ENCODE measurements at regions not wholly inside any gene's neighbourhood (a gene's known extent, or its start where the extent isn't known, plus 50 kb on each side); places are given as distances from the start of the nearest gene placed in this dataset.

DNA sequence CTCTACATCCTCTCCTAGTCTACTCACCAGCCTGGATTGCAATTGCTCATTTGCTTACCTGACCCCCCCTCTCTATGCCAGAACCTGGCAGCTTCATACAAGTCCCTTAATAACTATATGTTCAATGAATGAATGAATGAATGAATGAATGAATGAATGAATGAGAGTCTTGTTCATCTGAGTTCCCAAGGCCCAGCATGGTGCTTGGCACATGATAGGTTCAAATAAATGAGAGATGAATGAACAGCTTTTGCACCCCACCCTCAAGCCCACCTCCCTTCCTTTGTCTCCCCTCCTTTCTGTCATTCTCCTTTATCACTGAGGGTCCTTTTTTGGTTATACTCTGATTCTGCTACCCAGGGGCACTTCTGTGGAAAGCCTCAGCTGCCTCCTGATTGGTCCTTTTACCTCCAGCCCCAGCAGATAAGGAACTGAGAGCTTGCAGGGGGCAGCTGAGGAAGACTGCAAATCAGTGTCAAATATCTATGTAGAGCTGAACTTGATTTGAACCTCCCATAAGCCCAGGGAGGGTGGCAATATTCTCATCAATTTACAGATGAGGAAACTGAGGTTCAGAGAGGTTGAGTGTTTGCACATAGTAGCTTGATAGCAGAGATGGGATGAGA, 54.1 kb upstream of the CHRNB4 start:
- Histone ChIP-seq H2BK15ac (ENCODE audit: low read length) (no peak overlapping the region), H2BK20ac (ENCODE audit: low read length) (no peak overlapping the region), H2AFZ (ENCODE audit: low read length) (no peak overlapping the region), H3K56ac (replicated peaks; ENCODE audit: insufficient read length, low read depth, low read length) (no peak overlapping the region), H3K9ac (replicated peaks in 1 of 4; ENCODE audit: extremely low read depth in 1 of 4, low read depth in 3 of 4, low read length in 3 of 4) (no peak overlapping the region), H2BK5ac (ENCODE audit: low read depth, low read length) (no peak overlapping the region), H3K9me3 (ENCODE audit: insufficient read depth in 2 of 2, low read depth in 1 of 2, low read length in 1 of 2) (no peaks in the 10 kb centered on the region), H4K5ac (ENCODE audit: insufficient read length, low read depth, low read length) (no peak overlapping the region), H3K36me3 (ENCODE audit: control insufficient read depth in 2 of 4, insufficient read depth in 4 of 4, low read length in 3 of 4) (no peaks in the 10 kb centered on the region), H3K23ac (ENCODE audit: insufficient read length) (no peak overlapping the region), H4K20me1 (replicated peaks in 1 of 2; ENCODE audit: control insufficient read depth in 1 of 2, insufficient read depth in 2 of 2, low read length in 2 of 2) (no peaks in the 10 kb centered on the region), H3K4ac (replicated peaks; ENCODE audit: insufficient read length, low read depth, low read length) (no peak overlapping the region), H2BK12ac (ENCODE audit: low read depth, low read length) (no peak overlapping the region), H3K4me1 (replicated peaks in 1 of 4; ENCODE audit: control insufficient read depth in 3 of 4, insufficient read depth in 4 of 4, low read length in 3 of 4) (peaks cover 0 to 7% (median 3%) of the 10 kb centered on the region in 4 experiments; a peak in 4 of 7 replicates), H4K91ac (replicated peaks; ENCODE audit: insufficient read length, low read length) (no peak overlapping the region), H3K18ac (ENCODE audit: extremely low read depth, low read length) (no peak overlapping the region), H3K27ac (ENCODE audit: low read depth, low read length) (no peak overlapping the region), H3K79me2 (ENCODE audit: control insufficient read depth in 1 of 2, insufficient read depth in 2 of 2, low read length in 2 of 2) (no peaks in the 10 kb centered on the region), H2BK120ac (replicated peaks; ENCODE audit: low read depth, low read length) (no peak overlapping the region), H3K23me2 (ENCODE audit: low read depth, low read length) (no peaks in the 10 kb centered on the region), H2AK5ac (ENCODE audit: low read depth, low read length) (no peak overlapping the region), H3K27me3 (replicated peaks in 1 of 4; ENCODE audit: control insufficient read depth in 3 of 4, extremely low read depth in 1 of 4, insufficient read depth in 3 of 4, low read length in 3 of 4) (no peaks in the 10 kb centered on the region), H3K79me1 (ENCODE audit: low read depth, low read length) (no peaks in the 10 kb centered on the region), H3K4me2 (ENCODE audit: insufficient read depth in 1 of 2, low read depth in 2 of 2, low read length in 2 of 2) (no peak overlapping the region), H3K14ac (ENCODE audit: insufficient read length) (no peak overlapping the region), H3K4me3 (ENCODE audit: extremely low read depth in 1 of 4, insufficient read depth in 2 of 4, low read depth in 3 of 4, low read length in 4 of 4) (no peak overlapping the region), H4K8ac (ENCODE audit: extremely low read depth, insufficient read depth, low read length) (no peak overlapping the region)
- ChIA-PET CTCF (ENCODE audit: partially characterized antibody) (interaction anchor here (0.6 to 9.0 kb wide), 8 partner anchors 14 to 386 kb away, joined by 3 to 57 read pairs (median 4); partner anchors contain the start of gene CHRNB4), POLR2A (ENCODE audit: partially characterized antibody) (no interaction called here)
- FAIRE-seq (no peak), DNase-seq (ENCODE audit: low read depth in 1 of 2, low spot score in 2 of 2) (no peak)
- no peak for TF ChIP-seq RXRA (IDR thresholded peaks at IDR 0.05; ENCODE audit: insufficient read depth, low read depth, low read length)
- no peak for TF ChIP-seq CREB1 (IDR thresholded peaks at IDR 0.05)
- TF ChIP-seq, protein P1, sequence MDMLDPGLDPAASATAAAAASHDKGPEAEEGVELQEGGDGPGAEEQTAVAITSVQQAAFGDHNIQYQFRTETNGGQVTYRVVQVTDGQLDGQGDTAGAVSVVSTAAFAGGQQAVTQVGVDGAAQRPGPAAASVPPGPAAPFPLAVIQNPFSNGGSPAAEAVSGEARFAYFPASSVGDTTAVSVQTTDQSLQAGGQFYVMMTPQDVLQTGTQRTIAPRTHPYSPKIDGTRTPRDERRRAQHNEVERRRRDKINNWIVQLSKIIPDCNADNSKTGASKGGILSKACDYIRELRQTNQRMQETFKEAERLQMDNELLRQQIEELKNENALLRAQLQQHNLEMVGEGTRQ (IDR thresholded peaks at IDR 0.05; ENCODE audit: low read length) = no peak
- TF ChIP-seq BRCA1 (IDR thresholded peaks at IDR 0.05; ENCODE audit: low read depth, low read length) = no peak
- TF ChIP-seq EGR1 (IDR thresholded peaks at IDR 0.05; ENCODE audit: borderline replicate concordance, low read depth, low read length) = no peak
- TF ChIP-seq JUND (IDR thresholded peaks at IDR 0.05; ENCODE audit: low read length) = no peak
- no peak for TF ChIP-seq FOSL1 (IDR thresholded peaks at IDR 0.05; ENCODE audit: insufficient read depth, low read depth, low read length)
- TF ChIP-seq SIX5 (IDR thresholded peaks at IDR 0.05; ENCODE audit: low read depth, low read length) = no peak
- TF ChIP-seq SP1 (IDR thresholded peaks at IDR 0.05; ENCODE audit: low read depth, low read length) = no peak
- no peak for TF ChIP-seq TCF12 (IDR thresholded peaks at IDR 0.05; ENCODE audit: low read depth, low read length)
- TF ChIP-seq RBBP5 (IDR thresholded peaks at IDR 0.05; ENCODE audit: borderline replicate concordance, low read depth, low read length) = no peak
- no peak for TF ChIP-seq NANOG (IDR thresholded peaks at IDR 0.05; ENCODE audit: insufficient read depth, low read depth, low read length, poor library complexity, severe bottlenecking)
- no peak for TF ChIP-seq EP300 (IDR thresholded peaks at IDR 0.05; ENCODE audit: borderline replicate concordance in 1 of 2, low read depth in 2 of 2, low read length in 2 of 2)
- no peak for TF ChIP-seq SP4 (IDR thresholded peaks at IDR 0.05; ENCODE audit: low read length)
- TF ChIP-seq GABPA (IDR thresholded peaks at IDR 0.05; ENCODE audit: borderline replicate concordance, insufficient read depth, low read length) = no peak

Measured in H1 (cell line).